ENCODE measurements at regions not wholly inside any gene's neighbourhood (a gene's known extent, or its start where the extent isn't known, plus 50 kb on each side); places are given as distances from the start of the nearest gene placed in this dataset.

DNA sequence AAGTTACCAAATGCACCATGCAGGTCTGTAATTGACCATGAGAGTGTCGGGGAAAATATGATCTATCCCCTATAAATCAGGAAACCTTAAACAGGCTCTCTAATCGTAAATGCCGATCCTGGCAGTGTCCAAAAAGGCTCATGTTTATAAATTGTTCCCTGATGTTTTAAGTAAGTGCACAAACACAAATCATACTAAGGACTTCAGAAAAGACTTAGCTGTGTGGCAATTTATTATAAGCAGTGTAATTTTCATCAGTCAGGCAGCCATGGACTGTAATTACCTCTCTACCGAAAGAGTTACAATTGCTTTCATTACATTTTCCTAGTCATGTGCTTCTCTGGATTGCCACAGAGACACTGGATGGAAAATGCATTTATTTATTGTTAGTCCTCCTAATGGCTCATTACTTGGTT lies 73.4 kb upstream of the COX10 start:
- POLR2A ChIA-PET (ENCODE audit: low non-redundant PET) = no interaction called here
- CTCF ChIA-PET = no interaction called here
- BruUV-seq (replicated peaks) = no TSS peak

DNA sequence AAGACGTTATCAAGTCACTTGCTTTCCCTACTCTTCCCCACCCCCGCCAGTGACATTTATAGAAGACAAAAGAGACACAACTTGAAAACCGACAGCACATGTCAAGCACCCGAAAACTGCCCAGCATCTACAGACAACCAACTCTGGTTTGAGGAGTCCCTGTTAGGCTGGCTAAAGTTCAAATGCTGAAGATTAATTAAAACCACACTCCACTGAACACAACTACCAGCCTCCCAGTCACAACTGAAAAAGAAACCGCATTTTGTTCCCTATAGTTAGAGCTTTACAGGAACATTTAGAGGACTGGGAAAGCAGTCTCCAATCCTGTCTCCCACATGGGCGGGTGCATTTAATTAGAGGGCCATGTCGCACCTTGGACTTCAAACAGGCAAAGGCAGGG lies 73.0 kb upstream of the COX10 start:
- intact Hi-C loops (cut with micrococcal nuclease; ENCODE audit: unreplicated experiment) = no loop called here
- BruUV-seq (replicated peaks) = no TSS peak

More for the DNA sequence above, 73.4 kb upstream of the COX10 start:
- Histone ChIP-seq H3K36me3 (ENCODE audit: insufficient read depth, low read length, poor library complexity, severe bottlenecking) (no peaks in the 10 kb centered on the region), H3K27me3 (replicated peaks; ENCODE audit: insufficient read depth, low read depth, low read length, poor library complexity) (peaks cover 9% of the 10 kb centered on the region), H3K4me3 (ENCODE audit: low read depth, low read length, poor library complexity, severe bottlenecking) (no peak overlapping the region), H3K9me3 (ENCODE audit: low read depth, low read length, poor library complexity, severe bottlenecking) (no peaks in the 10 kb centered on the region), H3K4me1 (ENCODE audit: insufficient read depth, low read length, poor library complexity, severe bottlenecking) (no peaks in the 10 kb centered on the region), H3K27ac (ENCODE audit: low read depth, low read length, poor library complexity, severe bottlenecking) (no peak overlapping the region)
- intact Hi-C loops (cut with micrococcal nuclease; ENCODE audit: unreplicated experiment) = no loop called here
- TF ChIP-seq, protein P1, sequence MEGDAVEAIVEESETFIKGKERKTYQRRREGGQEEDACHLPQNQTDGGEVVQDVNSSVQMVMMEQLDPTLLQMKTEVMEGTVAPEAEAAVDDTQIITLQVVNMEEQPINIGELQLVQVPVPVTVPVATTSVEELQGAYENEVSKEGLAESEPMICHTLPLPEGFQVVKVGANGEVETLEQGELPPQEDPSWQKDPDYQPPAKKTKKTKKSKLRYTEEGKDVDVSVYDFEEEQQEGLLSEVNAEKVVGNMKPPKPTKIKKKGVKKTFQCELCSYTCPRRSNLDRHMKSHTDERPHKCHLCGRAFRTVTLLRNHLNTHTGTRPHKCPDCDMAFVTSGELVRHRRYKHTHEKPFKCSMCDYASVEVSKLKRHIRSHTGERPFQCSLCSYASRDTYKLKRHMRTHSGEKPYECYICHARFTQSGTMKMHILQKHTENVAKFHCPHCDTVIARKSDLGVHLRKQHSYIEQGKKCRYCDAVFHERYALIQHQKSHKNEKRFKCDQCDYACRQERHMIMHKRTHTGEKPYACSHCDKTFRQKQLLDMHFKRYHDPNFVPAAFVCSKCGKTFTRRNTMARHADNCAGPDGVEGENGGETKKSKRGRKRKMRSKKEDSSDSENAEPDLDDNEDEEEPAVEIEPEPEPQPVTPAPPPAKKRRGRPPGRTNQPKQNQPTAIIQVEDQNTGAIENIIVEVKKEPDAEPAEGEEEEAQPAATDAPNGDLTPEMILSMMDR (conservative IDR thresholded peaks at IDR 0.05; ENCODE audit: low read depth, low read length) = no peak
- TF ChIP-seq EZH2 (IDR thresholded peaks at IDR 0.05; ENCODE audit: borderline replicate concordance, low read depth, low read length, poor library complexity, severe bottlenecking) = no peak
- DNase-seq (ENCODE audit: low spot score) = no peak

DNA sequence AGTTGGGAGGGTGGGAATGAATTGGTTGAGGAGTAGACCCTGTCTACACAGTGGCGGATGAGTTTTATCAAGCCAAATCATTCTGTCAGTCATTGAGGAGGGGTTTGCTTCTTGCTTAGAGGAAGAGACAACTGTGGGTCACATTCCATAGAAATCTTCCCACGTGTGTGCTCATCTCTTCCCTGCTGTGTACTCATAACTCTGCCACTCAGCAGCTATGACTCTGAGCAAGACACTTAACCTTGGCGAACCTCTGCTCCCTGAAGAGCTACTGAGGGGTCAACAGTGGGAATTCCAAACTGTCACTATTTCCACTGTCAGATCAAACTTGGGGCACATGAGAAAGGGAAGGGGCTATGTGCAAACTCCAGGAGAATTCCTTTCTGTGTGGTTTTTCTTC lies 72.6 kb upstream of the COX10 start:
- BruUV-seq (replicated peaks) = no TSS peak
- H3K4me3 ChIP-seq (ENCODE audit: low read depth, low read length, poor library complexity, severe bottlenecking) = no peak overlapping the region
- no peaks in the 10 kb centered on the region for H3K4me1 ChIP-seq (ENCODE audit: insufficient read depth, low read length, poor library complexity, severe bottlenecking)
- H3K9me3 ChIP-seq (ENCODE audit: low read depth, low read length, poor library complexity, severe bottlenecking) = no peaks in the 10 kb centered on the region
- no peaks in the 10 kb centered on the region for H3K36me3 ChIP-seq (ENCODE audit: insufficient read depth, low read length, poor library complexity, severe bottlenecking)
- H3K27ac ChIP-seq (ENCODE audit: low read depth, low read length, poor library complexity, severe bottlenecking) = no peak overlapping the region
- DNase-seq (ENCODE audit: low spot score) = no peak
- intact Hi-C loops (cut with micrococcal nuclease; ENCODE audit: unreplicated experiment) = no loop called here
- ChIA-PET CTCF (no interaction called here), POLR2A (ENCODE audit: low non-redundant PET) (no interaction called here)
- TF ChIP-seq EZH2 (IDR thresholded peaks at IDR 0.05; ENCODE audit: borderline replicate concordance, low read depth, low read length, poor library complexity, severe bottlenecking) = no peak
- TF ChIP-seq, protein P1 (conservative IDR thresholded peaks at IDR 0.05; ENCODE audit: low read depth, low read length) = no peak
- H3K27me3 ChIP-seq (replicated peaks; ENCODE audit: insufficient read depth, low read depth, low read length, poor library complexity) = peaks cover 9% of the 10 kb centered on the region

More for the DNA sequence above, 73.0 kb upstream of the COX10 start:
- no peaks in the 10 kb centered on the region for H3K4me1 ChIP-seq (ENCODE audit: insufficient read depth, low read length, poor library complexity, severe bottlenecking)
- H3K27ac ChIP-seq (ENCODE audit: low read depth, low read length, poor library complexity, severe bottlenecking) = no peak overlapping the region
- DNase-seq (ENCODE audit: low spot score) = no peak
- H3K36me3 ChIP-seq (ENCODE audit: insufficient read depth, low read length, poor library complexity, severe bottlenecking) = no peaks in the 10 kb centered on the region
- no peak overlapping the region for H3K4me3 ChIP-seq (ENCODE audit: low read depth, low read length, poor library complexity, severe bottlenecking)
- no peak for TF ChIP-seq EZH2 (IDR thresholded peaks at IDR 0.05; ENCODE audit: borderline replicate concordance, low read depth, low read length, poor library complexity, severe bottlenecking)
- TF ChIP-seq, protein P1 (conservative IDR thresholded peaks at IDR 0.05; ENCODE audit: low read depth, low read length) = no peak
- ChIA-PET POLR2A (ENCODE audit: low non-redundant PET) (no interaction called here), CTCF (no interaction called here)
- H3K9me3 ChIP-seq (ENCODE audit: low read depth, low read length, poor library complexity, severe bottlenecking) = no peaks in the 10 kb centered on the region
- H3K27me3 ChIP-seq (replicated peaks; ENCODE audit: insufficient read depth, low read depth, low read length, poor library complexity) = peaks cover 9% of the 10 kb centered on the region

Data from A673 (cell line).